GM10248 (cell line): ENCODE measurements at regions not wholly inside any gene's neighbourhood (a gene's known extent, or its start where the extent isn't known, plus 50 kb on each side); places are given as distances from the start of the nearest gene placed in this dataset.
A peak's percentile ranks its signal among the peaks of the same experiment; 100 is the strongest.
"Not testable (repeated sequence)": the region's sequence is repeated elsewhere in the genome, so short reads cannot be mapped to it uniquely, and the experiment has no call there.

Experiments
- CTCF ChIA-PET: fragments of 300-600 bp; sonication (Branson Sonifier 250); formaldehyde crosslinking; extraction: SDS; loops from one replicate; lab custom pipeline; 2021; ENCODE audit warnings: antibody characterized with exemption; lab: Yijun Ruan, JAX
- POLR2A ChIA-PET: fragments of 350-650 bp; sonication (Branson Sonifier 250); formaldehyde crosslinking; extraction: SDS; loops from one replicate; lab custom pipeline; 2020; ENCODE audit warnings: antibody characterized with exemption; lab: Yijun Ruan, JAX
- DNase-seq: peaks from one replicate; pipeline ENCODE4 v3.0.0; 2012; ENCODE audit errors: extremely low spot score
- TF ChIP-seq, protein P1 (sequence below): IDR thresholded peaks from 2 replicates; pipeline ENCODE4 v1.5.1; 2012; ENCODE audit warnings: mild to moderate bottlenecking, low read depth; ENCODE audit errors: extremely low read depth, missing control alignments, control extremely low read depth

GRCh38 chr10:46106410-46107255 lies 60.6 kb upstream of the MSMB start:
- ChIA-PET CTCF (no interaction called here), POLR2A (no interaction called here)
- peak; percentile 43 for DNase-seq
- TF ChIP-seq, protein P1, sequence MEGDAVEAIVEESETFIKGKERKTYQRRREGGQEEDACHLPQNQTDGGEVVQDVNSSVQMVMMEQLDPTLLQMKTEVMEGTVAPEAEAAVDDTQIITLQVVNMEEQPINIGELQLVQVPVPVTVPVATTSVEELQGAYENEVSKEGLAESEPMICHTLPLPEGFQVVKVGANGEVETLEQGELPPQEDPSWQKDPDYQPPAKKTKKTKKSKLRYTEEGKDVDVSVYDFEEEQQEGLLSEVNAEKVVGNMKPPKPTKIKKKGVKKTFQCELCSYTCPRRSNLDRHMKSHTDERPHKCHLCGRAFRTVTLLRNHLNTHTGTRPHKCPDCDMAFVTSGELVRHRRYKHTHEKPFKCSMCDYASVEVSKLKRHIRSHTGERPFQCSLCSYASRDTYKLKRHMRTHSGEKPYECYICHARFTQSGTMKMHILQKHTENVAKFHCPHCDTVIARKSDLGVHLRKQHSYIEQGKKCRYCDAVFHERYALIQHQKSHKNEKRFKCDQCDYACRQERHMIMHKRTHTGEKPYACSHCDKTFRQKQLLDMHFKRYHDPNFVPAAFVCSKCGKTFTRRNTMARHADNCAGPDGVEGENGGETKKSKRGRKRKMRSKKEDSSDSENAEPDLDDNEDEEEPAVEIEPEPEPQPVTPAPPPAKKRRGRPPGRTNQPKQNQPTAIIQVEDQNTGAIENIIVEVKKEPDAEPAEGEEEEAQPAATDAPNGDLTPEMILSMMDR, result no peak

DNA sequence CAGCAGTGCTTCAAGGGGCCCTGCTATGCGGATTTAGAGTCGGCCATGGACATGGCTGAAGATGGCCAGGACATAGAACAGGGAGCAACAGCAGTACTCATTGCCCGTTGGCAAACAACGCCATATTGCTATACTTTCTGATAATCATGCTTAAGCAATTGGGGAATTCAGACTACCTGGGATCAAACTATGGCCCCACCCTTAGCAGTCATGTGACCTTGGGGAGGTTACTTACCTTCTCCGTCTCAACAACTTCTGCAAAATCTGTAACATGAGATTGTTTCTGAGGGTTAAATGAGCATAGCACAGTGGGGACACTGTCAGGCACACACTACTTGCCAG lies 62.1 kb upstream of the MSMB start:
- CTCF ChIA-PET, POLR2A ChIA-PET, DNase-seq: not testable (repeated sequence)

DNA sequence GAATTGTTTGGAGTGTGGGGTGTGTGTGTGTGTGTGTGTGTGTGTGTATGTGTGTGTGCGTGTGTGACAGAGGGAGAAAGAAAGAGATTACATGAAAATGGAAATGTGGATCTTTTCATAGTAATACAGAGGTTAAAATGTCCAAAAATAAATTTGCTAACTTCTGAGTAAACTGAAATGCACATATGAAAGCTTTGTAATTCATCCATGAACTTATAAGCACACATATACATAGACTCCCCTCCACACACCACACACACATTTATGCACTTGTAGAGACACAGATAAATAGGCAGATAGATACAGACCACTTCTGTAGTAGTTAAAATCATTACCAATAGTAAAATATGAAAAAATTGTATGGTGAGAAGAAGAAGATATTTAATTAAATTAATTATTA lies 108.2 kb upstream of the MSMB start:
- CTCF ChIA-PET, DNase-seq, POLR2A ChIA-PET: not testable (repeated sequence)

GRCh38 chr10:46154683-46155082 lies 108.6 kb upstream of the MSMB start:
- POLR2A ChIA-PET, CTCF ChIA-PET, DNase-seq: not testable (repeated sequence)

DNA sequence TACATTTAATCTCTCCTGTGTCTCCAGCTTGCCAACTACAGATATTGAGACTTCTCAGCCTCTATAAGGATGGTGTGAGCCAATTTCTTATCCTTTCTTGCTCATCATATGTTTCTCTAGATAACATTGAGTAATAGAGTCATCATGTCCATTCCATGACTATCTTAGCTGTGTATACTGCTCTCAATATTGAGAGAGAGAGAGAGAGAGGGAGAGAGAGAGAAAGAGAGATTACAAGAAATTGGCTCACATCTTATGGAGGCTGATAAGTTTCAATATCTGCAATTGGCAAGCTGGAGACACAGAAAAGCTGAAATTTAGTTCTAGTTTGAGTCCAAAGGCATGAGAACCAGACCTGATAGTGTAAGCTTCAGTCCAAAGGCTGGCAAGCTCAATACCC lies 110.8 kb upstream of the MSMB start:
- POLR2A ChIA-PET, result not testable (repeated sequence)

GRCh38 chr10:46169736-46170135 lies 117.1 kb upstream of the ANTXRL start:
- CTCF ChIA-PET, result no interaction called here

More for the DNA sequence above, 110.8 kb upstream of the MSMB start:
- DNase-seq, CTCF ChIA-PET: not testable (repeated sequence)

GRCh38 chr10:46170789-46171188 lies 116.0 kb upstream of the ANTXRL start:
- DNase-seq, result no peak
- POLR2A ChIA-PET, result no interaction called here
- TF ChIP-seq, protein P1, result no peak
- CTCF ChIA-PET, result no interaction called here

More at GRCh38 chr10:46169736-46170135, 117.1 kb upstream of the ANTXRL start:
- TF ChIP-seq, protein P1, result no peak
- no peak for DNase-seq
- POLR2A ChIA-PET, result no interaction called here

- POLR2A ChIA-PET, result no interaction called here
- CTCF ChIA-PET, result no interaction called here
- TF ChIP-seq, protein P1, result no peak
- no peak for DNase-seq
Measured at GRCh38 chr10:46171661-46172060, 115.1 kb upstream of the ANTXRL start.

DNA sequence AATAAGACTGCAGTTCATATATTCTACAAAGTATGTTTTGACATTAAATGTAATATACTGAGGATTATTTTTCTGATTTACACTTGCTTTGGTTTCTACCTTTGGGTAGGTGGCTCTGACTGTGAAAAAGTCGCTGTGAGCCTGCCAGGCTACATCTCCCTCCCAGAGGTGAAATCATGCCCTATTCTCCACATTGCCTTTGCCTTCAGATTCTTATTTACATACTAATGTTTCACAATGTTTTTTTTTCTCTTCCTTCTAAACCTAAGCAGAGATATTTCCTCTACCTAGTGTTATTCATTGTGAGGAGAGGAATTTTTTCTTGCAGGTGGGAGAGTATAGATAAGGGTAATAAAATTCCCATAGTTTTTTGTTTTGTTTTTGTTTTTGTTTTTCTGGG lies 111.5 kb upstream of the ANTXRL start:
- CTCF ChIA-PET, result no interaction called here
- POLR2A ChIA-PET, result no interaction called here
- no peak for DNase-seq
- TF ChIP-seq, protein P1, result no peak
